Heart right ventricle (tissue), 16 donors: ENCODE measurements at regions not wholly inside any gene's neighbourhood (a gene's known extent, or its start where the extent isn't known, plus 50 kb on each side); places are given as distances from the start of the nearest gene placed in this dataset.

Experiments
- ATAC-seq, 8 donors: fragments of 200-7000 bp; cut with Tn5 transposase; one replicate each; pipeline ENCODE4 v1.9.1; 2020; ENCODE audit warnings: mild to moderate bottlenecking in 8 of 8, moderate library complexity in 8 of 8, moderate number of reproducible peaks in 1 of 8
- DNase-seq, 2 donors: peaks; one replicate each; pipeline ENCODE4 v3.0.0-alpha.2; 2020
- H3K27ac ChIP-seq, 10 donors: fragments of 200-600 bp; sonication (generic) in 2 of 10; one replicate each; pipeline versions ENCODE4 v1.5.0 to v1.8.0; 2020 to 2022; ENCODE audit warnings: mild to moderate bottlenecking in 3 of 10
- H3K27me3 ChIP-seq, 7 donors: fragments of 200-600 bp; one replicate each; pipeline ENCODE4 v1.8.0; 2021 to 2022; ENCODE audit warnings: mild to moderate bottlenecking in 2 of 7
- H3K36me3 ChIP-seq, 9 donors: fragments of 200-600 bp; sonication (generic) in 1 of 9; one replicate each; pipeline versions ENCODE4 v1.5.0 to v1.8.0; 2020 to 2022; ENCODE audit warnings: mild to moderate bottlenecking in 2 of 9
- H3K4me1 ChIP-seq, 9 donors: fragments of 200-600 bp; sonication (generic) in 1 of 9; one replicate each; pipeline versions ENCODE4 v1.5.0 to v1.8.0; 2020 to 2022; ENCODE audit warnings: mild to moderate bottlenecking in 4 of 9
- H3K4me3 ChIP-seq, 10 donors: fragments of 200-600 bp; sonication (generic) in 2 of 10; one replicate each; pipeline versions ENCODE4 v1.5.0 to v1.8.0; 2020 to 2022; ENCODE audit warnings: mild to moderate bottlenecking in 7 of 10, moderate library complexity in 2 of 10
- H3K9me3 ChIP-seq, 11 donors: fragments of 200-600 bp in 10 of 11; sonication (generic) in 2 of 11; one replicate each; pipeline versions ENCODE4 v1.5.0 to v1.8.0; 2013 to 2022; ENCODE audit warnings: mild to moderate bottlenecking in 2 of 11, control low read depth in 1 of 11, moderate library complexity in 1 of 11
- WGBS, 2 donors: extraction: QIAGEN DNeasy Blood & Tissue Kit; methylation state at CpG; one replicate each; pipeline ENCODE4 v1.1.7; 2013; ENCODE audit warnings: inconsistent platforms in 1 of 2; 5-methylcytosine and 5-hydroxymethylcytosine counted together
- intact Hi-C, 10 donors: fragments of 100-400 bp; cut with DNase I; formaldehyde crosslinking; loops; one replicate each; pipeline versions ENCODE4 v1.11.1 to v1.14.2; 2022
- TF ChIP-seq, protein P1 (sequence below), 9 donors: fragments of 200-600 bp; sonication (generic) in 2 of 9; IDR thresholded peaks; one replicate each; pipeline versions ENCODE4 v1.5.0 to v1.8.0; 2021 to 2022; ENCODE audit warnings: antibody characterized with exemption in 9 of 9, mild to moderate bottlenecking in 5 of 9, moderate library complexity in 1 of 9
- donor health status: Arrhythmogenic right ventricular cardiomyopathy.
- donor health status: ischemic (EF 13 %, LVEDD 7.1; RV severe dilation, severe dysfunction).
- donor health status: healthy with polysubstance abuse.
- donor health status: DM: no; HTN: yes; CAD: no.
- donor health status: DM: no; HTN: no; CAD: no.
- donor health status: ischemic (EF 25% LVEDD 6.9; RV normal size, moderate dysfunction).
- donor health status: ischemic (EF 25% LVEDD 5.7; RV mildly dilated, moderate dysfunction).
- donor health status: healthy.
- donor health status: DM: yes; HTN: yes; CAD: no.
- donor health status: Ischemic cardiomyopathy.
- donor health status: ischemic (EF 35%, LVEDD 5.7; RV mildly dilated, moderate dysfunction).
- donor health status: nonischemic (EF 11% LVEDD 7.7; RV severe dilation, severe dysfunction).
- donor health status: DM: yes; HTN: yes; CAD: no.
- donor health status: PGD.
- donor health status: ischemic (EF 29% LVEDD 5.4; RV normal size, mild dysfunction).
- donor health status: nonischemic (EF 23%, LVEDD 6.1; RV moderate dilation, normal function).

DNA sequence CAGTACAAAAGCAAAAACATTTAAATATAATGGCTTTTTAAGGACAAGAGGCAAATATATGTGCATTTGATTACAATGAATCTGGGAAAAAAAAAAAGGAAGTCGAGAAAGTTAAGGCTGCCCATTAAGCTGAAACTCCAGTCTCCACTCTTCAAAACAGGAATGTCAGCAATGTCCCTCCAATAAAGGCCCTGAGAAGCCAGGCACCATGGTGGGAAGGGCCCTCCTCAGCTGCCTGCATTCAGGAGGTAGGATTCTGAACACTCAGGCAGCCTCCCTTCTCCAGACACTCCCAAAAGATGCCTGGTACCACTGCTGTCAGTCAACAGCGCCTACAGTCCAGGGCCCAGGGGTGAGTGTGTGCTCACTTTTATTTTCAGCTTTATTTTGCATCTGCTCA lies 121.3 kb upstream of the MGMT start:
- Histone ChIP-seq H3K4me1 (no peaks in the 10 kb centered on the region), H3K4me3 (no peak overlapping the region), H3K27me3 (no peaks in the 10 kb centered on the region), H3K27ac (no peak overlapping the region), H3K9me3 (peaks cover 0 to 7% (median 0%) of the 10 kb centered on the region in 11 donors), H3K36me3 (no peaks in the 10 kb centered on the region)
- intact Hi-C loops, result no loop called here
- WGBS, 2 donors, result 85 to 92% methylated on average over 2 of the region's 2 CpGs
- no peak for DNase-seq
- TF ChIP-seq, protein P1, sequence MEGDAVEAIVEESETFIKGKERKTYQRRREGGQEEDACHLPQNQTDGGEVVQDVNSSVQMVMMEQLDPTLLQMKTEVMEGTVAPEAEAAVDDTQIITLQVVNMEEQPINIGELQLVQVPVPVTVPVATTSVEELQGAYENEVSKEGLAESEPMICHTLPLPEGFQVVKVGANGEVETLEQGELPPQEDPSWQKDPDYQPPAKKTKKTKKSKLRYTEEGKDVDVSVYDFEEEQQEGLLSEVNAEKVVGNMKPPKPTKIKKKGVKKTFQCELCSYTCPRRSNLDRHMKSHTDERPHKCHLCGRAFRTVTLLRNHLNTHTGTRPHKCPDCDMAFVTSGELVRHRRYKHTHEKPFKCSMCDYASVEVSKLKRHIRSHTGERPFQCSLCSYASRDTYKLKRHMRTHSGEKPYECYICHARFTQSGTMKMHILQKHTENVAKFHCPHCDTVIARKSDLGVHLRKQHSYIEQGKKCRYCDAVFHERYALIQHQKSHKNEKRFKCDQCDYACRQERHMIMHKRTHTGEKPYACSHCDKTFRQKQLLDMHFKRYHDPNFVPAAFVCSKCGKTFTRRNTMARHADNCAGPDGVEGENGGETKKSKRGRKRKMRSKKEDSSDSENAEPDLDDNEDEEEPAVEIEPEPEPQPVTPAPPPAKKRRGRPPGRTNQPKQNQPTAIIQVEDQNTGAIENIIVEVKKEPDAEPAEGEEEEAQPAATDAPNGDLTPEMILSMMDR (IDR thresholded peaks at IDR 0.05), result no peak
- no peak for ATAC-seq

DNA sequence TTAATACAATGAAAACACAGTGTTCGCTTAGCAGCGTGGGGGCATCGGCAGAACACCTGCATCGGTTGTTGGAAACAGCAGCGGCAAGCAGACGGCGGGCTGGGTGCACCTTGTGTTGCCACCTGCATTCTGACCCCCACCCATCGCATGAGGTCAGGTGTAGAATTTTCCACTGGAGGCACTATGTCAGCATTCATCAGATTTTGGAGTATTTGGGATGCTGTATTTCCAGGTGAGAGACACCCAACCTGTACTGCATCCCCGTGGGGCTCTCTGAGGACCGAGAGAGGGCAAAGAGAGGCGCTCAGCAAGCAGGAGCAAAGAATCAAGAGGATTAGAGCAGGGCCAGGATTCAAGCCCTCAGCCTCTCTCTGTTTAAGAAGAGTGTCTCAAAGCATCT lies 116.4 kb upstream of the MGMT start:
- DNase-seq, result no peak
- ATAC-seq, result no peak
- H3K9me3 ChIP-seq, result peaks cover 0 to 22% (median 3%) of the 10 kb centered on the region in 11 donors
- H3K27ac ChIP-seq, result no peak overlapping the region
- no peak overlapping the region for H3K4me3 ChIP-seq
- WGBS, 2 donors, result 87 to 89% methylated on average over 11 of the region's 11 CpGs
- intact Hi-C loops, result no loop called here
- no peaks in the 10 kb centered on the region for H3K36me3 ChIP-seq
- no peaks in the 10 kb centered on the region for H3K4me1 ChIP-seq
- H3K27me3 ChIP-seq, result no peaks in the 10 kb centered on the region
- TF ChIP-seq, protein P1 (IDR thresholded peaks at IDR 0.05), result no peak

DNA sequence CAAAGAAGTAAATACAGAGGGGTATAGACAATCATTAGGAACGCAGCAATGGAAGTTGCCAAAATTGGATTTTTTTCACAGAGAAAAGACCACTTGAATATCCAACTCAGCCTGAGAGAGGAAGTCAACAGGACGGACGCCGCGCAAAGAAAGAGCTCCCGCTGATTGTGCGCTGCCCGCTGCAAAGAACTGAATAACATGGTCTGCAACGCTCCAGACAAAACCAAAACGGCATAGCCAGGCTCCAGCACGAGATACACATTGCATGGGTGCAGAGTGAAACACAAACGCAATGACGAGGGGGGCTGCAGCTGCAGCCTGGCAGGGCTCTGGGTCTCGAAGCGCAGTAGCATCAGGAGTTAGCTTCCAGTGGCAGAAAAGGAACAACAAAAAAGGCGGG lies 113.9 kb upstream of the MGMT start:
- no peak overlapping the region for H3K4me3 ChIP-seq
- peaks cover 0 to 32% (median 15%) of the 10 kb centered on the region in 11 donors for H3K9me3 ChIP-seq
- DNase-seq (no peak), ATAC-seq (no peak)
- 93 to 94% methylated on average over 16 of the region's 16 CpGs for WGBS, 2 donors
- TF ChIP-seq, protein P1 (IDR thresholded peaks at IDR 0.05), result no peak
- no peaks in the 10 kb centered on the region for H3K36me3 ChIP-seq
- intact Hi-C loops, result no loop called here
- no peak overlapping the region for H3K27ac ChIP-seq
- H3K4me1 ChIP-seq, result no peaks in the 10 kb centered on the region
- H3K27me3 ChIP-seq, result no peaks in the 10 kb centered on the region

DNA sequence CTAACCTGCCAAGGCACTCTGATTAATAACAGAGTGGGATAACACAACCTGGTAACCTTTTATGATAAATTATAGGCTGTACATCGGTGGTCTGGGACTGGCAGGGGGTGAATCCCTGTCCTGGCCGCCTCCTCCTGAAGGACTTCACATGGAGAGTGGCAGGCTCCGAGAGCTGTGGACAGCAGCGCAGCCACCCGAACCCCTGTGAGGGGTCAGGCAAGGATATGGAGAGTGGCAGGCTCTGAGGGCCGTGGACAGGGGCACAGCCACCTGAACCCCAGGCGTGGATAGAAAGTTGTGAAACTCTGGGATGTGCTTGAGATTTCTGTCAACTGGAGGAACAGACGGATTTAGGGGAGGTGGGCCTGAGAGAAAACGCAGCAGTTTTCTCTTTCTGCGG lies 107.0 kb upstream of the MGMT start:
- H3K27ac ChIP-seq, result no peak overlapping the region
- no peak overlapping the region for H3K4me3 ChIP-seq
- intact Hi-C loops, result no loop called here
- WGBS, 2 donors, result 92 to 93% methylated on average over 10 of the region's 10 CpGs
- TF ChIP-seq, protein P1 (IDR thresholded peaks at IDR 0.05), result no peak
- H3K36me3 ChIP-seq, result no peaks in the 10 kb centered on the region
- H3K9me3 ChIP-seq, result peaks cover 0 to 27% (median 15%) of the 10 kb centered on the region in 11 donors
- DNase-seq (no peak), ATAC-seq (no peak)
- H3K27me3 ChIP-seq, result no peaks in the 10 kb centered on the region
- no peaks in the 10 kb centered on the region for H3K4me1 ChIP-seq
